A549 (cell line): ENCODE measurements at regions not wholly inside any gene's neighbourhood (a gene's known extent, or its start where the extent isn't known, plus 50 kb on each side); places are given as distances from the start of the nearest gene placed in this dataset.

Source experiments
- CEBPB ChIP-seq, 2 experiments: fragments of >200 bp in 1 of 2; sonication (Bioruptor Twin) in 1 of 2; formaldehyde crosslinking in 1 of 2; IDR thresholded peaks; 2 replicates each; pipeline ENCODE4 v1.6.1; 2012 to 2016
- ESRRA ChIP-seq: fragments of 150-350 bp; IDR thresholded peaks from 2 replicates; pipeline ENCODE4 v1.6.1; 2014; ENCODE audit warnings: mild to moderate bottlenecking, low read length, borderline replicate concordance
- FOSL2 ChIP-seq, 2 experiments: fragments of 450-650 bp in 1 of 2; fragments of >200 bp in 1 of 2; sonication (Bioruptor Twin) in 1 of 2; formaldehyde crosslinking; IDR thresholded peaks; 2 replicates each; pipeline versions ENCODE4 v1.5.0 to v1.6.1; 2016 to 2020; ENCODE audit warnings: mild to moderate bottlenecking in 1 of 2, moderate library complexity in 1 of 2
- JUN ChIP-seq, 2 experiments: fragments of >200 bp; sonication (Bioruptor Twin); formaldehyde crosslinking; IDR thresholded peaks; 2 replicates in 1 of 2; 3 replicates in 1 of 2; pipeline ENCODE4 v1.6.1; 2016 to 2017
- POLR2A ChIP-seq: IDR thresholded peaks from 2 replicates; pipeline ENCODE4 v1.6.1; 2012; ENCODE audit warnings: mild to moderate bottlenecking, low read length
- POLR2AphosphoS2 ChIP-seq: conservative IDR thresholded peaks from 2 replicates; pipeline ENCODE4 v1.6.1; 2012; ENCODE audit warnings: low read length, improper control_type of control experiment, inconsistent platforms
- RFX5 ChIP-seq: fragments of 450-650 bp; IDR thresholded peaks from 2 replicates; pipeline ENCODE4 v1.7.1; 2014; ENCODE audit warnings: antibody characterized with exemption, mild to moderate bottlenecking, moderate library complexity
- TF ChIP-seq, protein P1 (sequence below): fragments of >200 bp; sonication (Bioruptor Twin); formaldehyde crosslinking; IDR thresholded peaks from 3 replicates; pipeline ENCODE4 v1.5.1; 2016
- TF ChIP-seq, protein P2 (sequence below): fragments of 150-350 bp; IDR thresholded peaks from 2 replicates; pipeline ENCODE4 v1.6.1; 2014; ENCODE audit warnings: low read depth, mild to moderate bottlenecking, low read length
- TF ChIP-seq, protein P3 (sequence below): fragments of 200-600 bp; sonication (generic); IDR thresholded peaks from 2 replicates; pipeline ENCODE4 v1.6.1; 2016; ENCODE audit warnings: antibody characterized with exemption, mild to moderate bottlenecking, moderate library complexity
- TF ChIP-seq, protein P4 (sequence below): IDR thresholded peaks from 2 replicates; pipeline ENCODE4 v1.6.1; 2012

DNA sequence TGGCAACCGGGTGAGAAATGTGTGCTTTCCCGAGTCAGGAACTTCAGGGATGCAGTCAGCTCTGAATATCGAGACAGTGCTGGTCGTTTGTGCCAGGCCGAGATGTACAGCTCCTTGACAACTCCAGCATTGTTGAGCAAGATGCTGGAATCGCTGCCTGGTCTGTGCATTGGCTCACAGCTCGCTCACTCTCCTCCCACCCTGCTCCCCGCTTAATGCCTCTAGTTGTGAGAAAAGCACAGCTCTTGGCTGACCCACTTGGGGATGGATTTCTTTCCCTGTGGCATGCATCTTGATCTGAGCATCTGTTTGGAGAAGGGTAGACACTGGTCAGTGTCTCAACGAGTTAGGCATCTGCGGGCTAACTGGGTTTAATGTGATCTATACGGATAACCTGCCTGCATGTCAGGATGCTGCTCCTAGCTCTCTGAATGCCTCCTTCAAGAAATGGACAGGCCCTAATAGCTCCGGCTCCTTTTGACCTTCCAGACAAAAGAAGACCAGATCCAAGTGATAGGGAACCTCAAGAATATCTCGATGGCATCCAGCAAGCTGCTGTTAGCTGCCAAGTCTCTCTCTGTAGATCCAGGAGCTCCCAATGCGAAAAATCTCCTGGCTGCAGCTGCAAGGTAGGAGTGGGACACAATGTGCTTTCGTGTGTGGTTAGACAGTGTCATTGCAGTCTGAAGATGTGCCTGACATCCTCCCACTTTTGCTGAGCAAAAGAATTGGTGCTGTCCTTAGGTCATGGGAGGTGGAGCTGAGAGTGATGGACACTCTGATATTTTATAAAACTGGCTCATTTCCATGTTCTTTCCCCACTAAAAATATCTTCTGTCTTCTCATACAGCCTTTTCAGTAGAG lies 302.2 kb upstream of the TPM1 start:
- no peak for TF ChIP-seq RFX5
- TF ChIP-seq, protein P1, sequence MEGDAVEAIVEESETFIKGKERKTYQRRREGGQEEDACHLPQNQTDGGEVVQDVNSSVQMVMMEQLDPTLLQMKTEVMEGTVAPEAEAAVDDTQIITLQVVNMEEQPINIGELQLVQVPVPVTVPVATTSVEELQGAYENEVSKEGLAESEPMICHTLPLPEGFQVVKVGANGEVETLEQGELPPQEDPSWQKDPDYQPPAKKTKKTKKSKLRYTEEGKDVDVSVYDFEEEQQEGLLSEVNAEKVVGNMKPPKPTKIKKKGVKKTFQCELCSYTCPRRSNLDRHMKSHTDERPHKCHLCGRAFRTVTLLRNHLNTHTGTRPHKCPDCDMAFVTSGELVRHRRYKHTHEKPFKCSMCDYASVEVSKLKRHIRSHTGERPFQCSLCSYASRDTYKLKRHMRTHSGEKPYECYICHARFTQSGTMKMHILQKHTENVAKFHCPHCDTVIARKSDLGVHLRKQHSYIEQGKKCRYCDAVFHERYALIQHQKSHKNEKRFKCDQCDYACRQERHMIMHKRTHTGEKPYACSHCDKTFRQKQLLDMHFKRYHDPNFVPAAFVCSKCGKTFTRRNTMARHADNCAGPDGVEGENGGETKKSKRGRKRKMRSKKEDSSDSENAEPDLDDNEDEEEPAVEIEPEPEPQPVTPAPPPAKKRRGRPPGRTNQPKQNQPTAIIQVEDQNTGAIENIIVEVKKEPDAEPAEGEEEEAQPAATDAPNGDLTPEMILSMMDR, result no peak
- TF ChIP-seq POLR2AphosphoS2, result no peak
- TF ChIP-seq POLR2A, result no peak
- no peak for TF ChIP-seq FOSL2 (IDR thresholded peaks at IDR 0.05)
- TF ChIP-seq FOSL2 (CRISPR knock-in tag; IDR thresholded peaks at IDR 0.05), result no peak
- TF ChIP-seq, protein P2, sequence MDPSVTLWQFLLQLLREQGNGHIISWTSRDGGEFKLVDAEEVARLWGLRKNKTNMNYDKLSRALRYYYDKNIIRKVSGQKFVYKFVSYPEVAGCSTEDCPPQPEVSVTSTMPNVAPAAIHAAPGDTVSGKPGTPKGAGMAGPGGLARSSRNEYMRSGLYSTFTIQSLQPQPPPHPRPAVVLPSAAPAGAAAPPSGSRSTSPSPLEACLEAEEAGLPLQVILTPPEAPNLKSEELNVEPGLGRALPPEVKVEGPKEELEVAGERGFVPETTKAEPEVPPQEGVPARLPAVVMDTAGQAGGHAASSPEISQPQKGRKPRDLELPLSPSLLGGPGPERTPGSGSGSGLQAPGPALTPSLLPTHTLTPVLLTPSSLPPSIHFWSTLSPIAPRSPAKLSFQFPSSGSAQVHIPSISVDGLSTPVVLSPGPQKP, result no peak
- TF ChIP-seq JUN (IDR thresholded peaks at IDR 0.05), result no peak
- TF ChIP-seq, protein P3, sequence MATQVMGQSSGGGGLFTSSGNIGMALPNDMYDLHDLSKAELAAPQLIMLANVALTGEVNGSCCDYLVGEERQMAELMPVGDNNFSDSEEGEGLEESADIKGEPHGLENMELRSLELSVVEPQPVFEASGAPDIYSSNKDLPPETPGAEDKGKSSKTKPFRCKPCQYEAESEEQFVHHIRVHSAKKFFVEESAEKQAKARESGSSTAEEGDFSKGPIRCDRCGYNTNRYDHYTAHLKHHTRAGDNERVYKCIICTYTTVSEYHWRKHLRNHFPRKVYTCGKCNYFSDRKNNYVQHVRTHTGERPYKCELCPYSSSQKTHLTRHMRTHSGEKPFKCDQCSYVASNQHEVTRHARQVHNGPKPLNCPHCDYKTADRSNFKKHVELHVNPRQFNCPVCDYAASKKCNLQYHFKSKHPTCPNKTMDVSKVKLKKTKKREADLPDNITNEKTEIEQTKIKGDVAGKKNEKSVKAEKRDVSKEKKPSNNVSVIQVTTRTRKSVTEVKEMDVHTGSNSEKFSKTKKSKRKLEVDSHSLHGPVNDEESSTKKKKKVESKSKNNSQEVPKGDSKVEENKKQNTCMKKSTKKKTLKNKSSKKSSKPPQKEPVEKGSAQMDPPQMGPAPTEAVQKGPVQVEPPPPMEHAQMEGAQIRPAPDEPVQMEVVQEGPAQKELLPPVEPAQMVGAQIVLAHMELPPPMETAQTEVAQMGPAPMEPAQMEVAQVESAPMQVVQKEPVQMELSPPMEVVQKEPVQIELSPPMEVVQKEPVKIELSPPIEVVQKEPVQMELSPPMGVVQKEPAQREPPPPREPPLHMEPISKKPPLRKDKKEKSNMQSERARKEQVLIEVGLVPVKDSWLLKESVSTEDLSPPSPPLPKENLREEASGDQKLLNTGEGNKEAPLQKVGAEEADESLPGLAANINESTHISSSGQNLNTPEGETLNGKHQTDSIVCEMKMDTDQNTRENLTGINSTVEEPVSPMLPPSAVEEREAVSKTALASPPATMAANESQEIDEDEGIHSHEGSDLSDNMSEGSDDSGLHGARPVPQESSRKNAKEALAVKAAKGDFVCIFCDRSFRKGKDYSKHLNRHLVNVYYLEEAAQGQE, result no peak
- TF ChIP-seq ESRRA, result no peak
- TF ChIP-seq CEBPB (IDR thresholded peaks at IDR 0.05), result no peak
- TF ChIP-seq, protein P4, sequence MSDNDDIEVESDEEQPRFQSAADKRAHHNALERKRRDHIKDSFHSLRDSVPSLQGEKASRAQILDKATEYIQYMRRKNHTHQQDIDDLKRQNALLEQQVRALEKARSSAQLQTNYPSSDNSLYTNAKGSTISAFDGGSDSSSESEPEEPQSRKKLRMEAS, result no peak
